GM19023 (cell line): ENCODE measurements at regions not wholly inside any gene's neighbourhood (a gene's known extent, or its start where the extent isn't known, plus 50 kb on each side); places are given as distances from the start of the nearest gene placed in this dataset.

Source experiments
- ATAC-seq: cut with Tn5 transposase; IDR thresholded peaks from one replicate; pipeline ENCODE4 v1.9.1; 2021; ENCODE audit warnings: mild to moderate bottlenecking, moderate library complexity; ENCODE audit not compliant: unreplicated experiment

DNA sequence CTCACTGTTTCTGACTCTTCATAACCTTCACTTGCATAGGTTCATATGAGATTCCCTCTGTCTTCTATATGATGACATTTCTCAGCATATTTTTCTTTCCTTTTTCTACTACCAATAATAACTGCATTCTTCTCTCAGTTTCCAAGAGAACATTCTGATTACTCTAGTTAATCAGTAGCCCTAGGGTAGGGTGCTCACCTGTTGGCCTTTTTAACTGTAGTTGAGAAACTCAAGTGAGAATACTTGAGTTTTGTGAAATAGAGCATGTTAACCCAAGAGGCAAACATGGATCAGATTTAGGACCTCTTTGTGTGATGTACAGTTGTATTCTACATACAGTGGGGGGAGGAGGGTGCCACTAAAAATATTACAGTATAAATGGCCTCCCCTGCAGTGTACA, 308.0 kb downstream of the CMPK2 start:
- ATAC-seq: no peak

- ATAC-seq: no peak
These were observed 302.9 kb downstream of the CMPK2 start for GRCh38 chr2:6562771-6563170.

DNA sequence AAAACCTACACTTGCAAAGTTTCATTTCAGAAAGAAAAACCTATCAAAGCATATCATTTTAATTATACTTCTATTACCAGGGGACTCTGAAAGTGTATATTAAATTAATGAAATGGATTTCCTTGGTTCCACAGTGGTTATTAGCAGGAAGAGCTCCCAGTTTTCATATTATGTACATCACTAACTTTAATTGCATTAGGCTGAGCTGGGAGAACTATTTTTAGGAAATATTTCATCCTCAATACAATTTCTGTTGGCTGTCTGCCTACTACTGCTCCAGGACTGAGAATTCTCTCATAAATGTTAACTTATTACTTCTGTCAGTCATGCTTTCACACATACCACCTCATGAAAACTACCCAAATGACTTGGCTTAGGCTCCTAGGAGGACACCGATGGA, 301.4 kb downstream of the CMPK2 start:
- no peak for ATAC-seq

DNA sequence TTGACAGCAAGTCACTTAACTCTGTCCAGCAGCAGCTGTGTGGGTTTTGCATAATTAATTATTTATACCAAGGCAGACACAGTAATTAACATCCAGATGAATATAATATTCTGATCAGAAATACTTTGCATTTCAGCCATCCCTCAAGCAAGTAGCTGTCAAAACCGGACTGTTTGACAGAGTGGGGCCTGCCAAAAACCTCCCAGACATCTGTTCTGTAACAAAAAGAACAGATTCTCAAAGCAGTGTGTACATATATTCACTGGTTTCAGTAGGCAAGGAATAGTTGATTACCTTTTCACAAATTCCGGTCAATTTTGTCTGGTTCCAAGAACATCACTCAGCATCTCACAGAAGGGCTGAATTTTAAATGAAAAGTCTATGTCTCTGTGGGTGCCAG, 291.6 kb downstream of the CMPK2 start:
- ATAC-seq: no peak

GRCh38 chr2:6576302-6576701, 289.4 kb downstream of the CMPK2 start:
- ATAC-seq: no peak

GRCh38 chr2:6577960-6578359, 287.7 kb downstream of the CMPK2 start:
- no peak for ATAC-seq

DNA sequence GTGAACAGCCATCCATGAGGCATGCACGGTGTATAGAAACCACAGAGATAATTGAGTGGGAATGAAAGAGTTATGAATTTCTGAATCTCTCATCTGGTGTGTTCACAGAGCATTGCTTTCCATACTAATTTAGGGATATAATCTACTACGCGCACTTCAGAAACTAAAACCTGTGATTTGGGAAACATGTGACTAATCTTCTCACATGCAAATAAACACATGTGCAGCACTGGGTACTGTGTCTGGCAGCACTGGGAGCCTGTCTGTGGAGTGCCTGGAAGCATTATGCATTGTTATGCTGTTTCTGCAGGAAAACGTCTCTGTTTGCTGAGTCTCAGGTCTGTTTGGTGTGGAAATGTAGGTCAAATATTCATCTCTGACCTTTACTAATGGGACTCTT, 287.3 kb downstream of the CMPK2 start:
- no peak for ATAC-seq

GRCh38 chr2:6579281-6579680, 286.4 kb downstream of the CMPK2 start:
- no peak for ATAC-seq

- no peak for ATAC-seq
These were observed 284.7 kb downstream of the CMPK2 start for GRCh38 chr2:6580982-6581381.

DNA sequence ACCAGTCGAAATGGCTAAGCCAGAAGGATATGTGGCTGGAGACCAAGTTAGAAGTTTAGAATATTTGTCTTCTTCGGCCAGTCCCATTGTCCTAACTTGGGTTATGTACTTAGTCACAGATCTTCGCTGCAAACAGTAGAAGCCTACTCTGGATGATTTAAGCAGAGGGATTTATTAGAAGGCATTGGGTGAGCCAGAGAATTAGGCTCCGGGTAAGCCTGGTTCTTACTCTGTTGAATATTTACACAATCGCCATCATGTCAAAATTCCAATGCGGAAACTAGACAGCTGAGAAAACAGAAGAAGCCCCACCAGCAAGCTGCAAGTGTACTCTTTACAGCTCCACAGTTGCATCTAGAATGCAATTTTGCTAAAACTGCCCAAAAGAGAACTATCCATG, 276.6 kb downstream of the CMPK2 start:
- no peak for ATAC-seq

DNA sequence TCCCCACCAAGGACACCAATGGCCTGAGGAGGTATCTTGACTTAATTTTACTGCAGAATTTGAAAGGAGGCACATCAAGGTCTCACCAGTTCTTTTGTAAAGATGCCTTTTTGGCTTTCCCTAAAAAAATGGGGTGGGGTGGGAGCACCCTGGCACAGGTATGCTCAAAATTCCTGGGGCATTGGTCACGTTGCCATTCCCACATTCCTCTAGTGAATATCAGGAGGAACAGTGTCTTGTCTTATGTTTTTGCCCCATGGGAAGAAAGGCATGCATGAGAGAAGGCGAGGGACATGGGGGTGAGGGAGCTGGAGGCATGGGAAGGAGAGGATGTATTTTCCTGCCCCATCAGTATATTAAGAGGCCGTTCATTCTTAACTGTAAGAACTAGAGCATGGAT, 275.3 kb downstream of the CMPK2 start:
- ATAC-seq: no peak

DNA sequence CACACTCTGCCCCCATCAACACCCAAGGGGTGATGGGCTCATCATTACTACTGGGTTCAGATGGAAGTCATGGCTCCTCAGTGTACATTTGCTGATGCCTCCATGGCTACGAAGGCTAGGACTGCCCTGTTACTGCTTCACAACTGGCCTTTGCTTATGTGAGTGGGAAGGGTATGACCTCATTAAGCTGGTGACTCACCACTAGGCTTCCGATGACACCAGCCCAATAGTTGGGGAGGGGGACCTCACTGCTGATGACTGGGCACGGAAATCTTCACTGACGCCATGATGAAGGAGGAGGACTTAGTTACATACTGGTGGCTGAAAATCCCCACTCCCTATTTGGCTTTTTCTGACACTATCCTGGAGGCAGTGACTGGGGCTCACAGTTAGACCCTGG, 263.2 kb downstream of the CMPK2 start:
- ATAC-seq: no peak

GRCh38 chr2:6605836-6606505, 259.7 kb downstream of the CMPK2 start:
- no peak for ATAC-seq

DNA sequence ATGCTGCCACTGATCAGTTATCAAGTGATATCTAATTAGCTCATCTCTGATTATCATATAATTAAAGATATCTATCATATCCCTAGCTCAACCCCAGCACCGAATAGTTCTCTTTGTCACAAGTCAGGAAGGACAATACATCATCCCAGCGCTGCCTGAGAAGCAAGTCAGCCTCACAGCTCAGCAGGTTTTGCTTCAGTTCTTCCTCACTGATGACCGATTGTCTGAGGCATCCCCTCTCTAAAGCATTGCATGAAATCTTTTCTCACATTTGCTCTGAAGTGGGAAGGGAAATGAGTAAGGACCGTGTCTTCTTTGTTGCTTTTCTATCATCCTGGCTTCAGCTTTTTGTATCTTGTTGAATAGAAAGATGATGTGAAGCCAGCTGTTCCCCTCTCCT, 247.9 kb downstream of the CMPK2 start:
- no peak for ATAC-seq

- ATAC-seq: no peak
These were observed 247.5 kb downstream of the CMPK2 start for GRCh38 chr2:6618201-6618600.

DNA sequence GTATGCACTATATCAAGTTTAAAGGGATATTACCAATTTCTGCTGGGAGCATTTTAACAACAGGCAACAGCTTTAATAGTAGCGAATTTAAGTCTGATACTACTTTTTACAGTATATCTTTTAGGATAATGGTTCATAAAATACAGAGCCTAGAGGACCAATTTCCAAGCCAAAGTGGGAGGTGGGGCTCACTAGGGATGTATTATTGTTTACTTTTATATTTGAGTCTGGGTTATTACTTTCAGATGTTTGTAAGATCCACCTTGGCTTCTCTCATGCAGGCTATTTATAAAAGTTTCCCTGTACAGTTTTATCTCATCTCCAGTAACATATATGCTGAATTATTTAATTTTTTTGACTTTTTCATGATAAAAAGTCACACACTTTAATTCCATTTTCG, 242.0 kb downstream of the CMPK2 start:
- ATAC-seq: no peak

DNA sequence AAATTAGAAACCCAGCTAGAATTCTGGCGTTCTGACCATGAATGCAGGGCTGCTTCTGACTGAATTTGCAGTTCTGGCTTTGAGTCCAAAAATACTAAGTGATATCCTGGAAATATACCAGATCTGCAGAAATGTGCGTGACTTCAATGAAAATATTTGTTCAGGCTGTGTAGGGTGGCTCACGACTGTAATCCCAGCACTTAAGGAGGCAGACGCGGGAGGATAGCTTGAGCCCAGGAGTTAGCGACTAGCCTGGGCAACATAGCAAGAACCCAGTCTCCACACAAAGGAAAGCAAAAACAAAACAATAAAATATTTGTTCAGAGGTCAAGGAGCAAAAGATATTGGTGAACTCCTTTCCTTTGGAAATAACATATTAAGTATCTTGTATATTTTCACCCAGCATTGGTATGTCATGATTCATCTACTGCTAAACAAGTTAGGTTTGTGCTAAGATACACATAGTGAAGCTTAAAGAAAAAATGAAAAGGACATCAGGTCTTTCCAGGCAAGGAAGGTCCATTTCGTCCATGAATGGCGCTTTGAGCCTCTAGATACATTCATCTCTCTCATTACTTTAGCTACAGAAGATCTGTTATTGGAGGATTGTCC, 239.2 kb downstream of the CMPK2 start:
- ATAC-seq: no peak

- ATAC-seq: no peak
These were observed 238.4 kb downstream of the CMPK2 start for GRCh38 chr2:6627316-6627715.

DNA sequence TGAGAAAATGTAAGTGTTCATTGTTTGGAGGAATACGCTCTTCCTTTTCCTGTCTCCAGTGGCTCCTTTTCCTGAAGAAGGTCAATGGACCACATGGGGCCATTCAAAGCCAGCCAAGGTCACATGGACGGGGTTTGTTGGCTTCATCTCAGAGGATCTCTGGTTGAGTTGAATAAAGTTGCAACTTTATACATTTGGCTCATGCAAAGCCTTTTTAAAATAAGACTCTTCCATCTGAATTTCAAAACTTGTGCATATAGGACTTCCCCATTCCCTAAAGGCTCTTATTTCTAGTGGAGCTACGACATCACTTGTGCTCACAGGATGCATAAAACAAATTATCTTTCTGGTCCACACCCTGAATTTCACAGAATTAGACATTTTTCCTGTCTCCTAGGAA, 235.5 kb downstream of the CMPK2 start:
- no peak for ATAC-seq

- ATAC-seq: no peak
These were observed 230.4 kb downstream of the CMPK2 start for GRCh38 chr2:6635296-6635695.

DNA sequence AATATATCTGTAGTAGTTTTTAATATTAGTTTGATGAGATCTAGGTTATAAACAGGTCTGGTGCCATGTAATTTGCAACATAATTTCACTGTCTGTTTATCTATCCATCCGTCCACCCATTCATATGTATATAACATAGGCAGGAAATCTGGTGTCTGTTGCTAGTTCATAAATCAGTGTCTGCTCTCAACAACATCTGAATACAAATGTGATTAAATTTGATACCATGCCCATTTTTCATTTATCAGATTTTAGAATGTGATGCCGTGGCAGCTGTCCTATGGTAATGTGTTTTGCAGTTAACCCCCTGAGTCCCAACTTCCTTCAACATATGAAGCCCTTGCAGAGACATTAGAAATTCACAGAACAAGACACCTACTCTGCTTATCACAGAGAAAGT, 228.4 kb downstream of the CMPK2 start:
- ATAC-seq: no peak

DNA sequence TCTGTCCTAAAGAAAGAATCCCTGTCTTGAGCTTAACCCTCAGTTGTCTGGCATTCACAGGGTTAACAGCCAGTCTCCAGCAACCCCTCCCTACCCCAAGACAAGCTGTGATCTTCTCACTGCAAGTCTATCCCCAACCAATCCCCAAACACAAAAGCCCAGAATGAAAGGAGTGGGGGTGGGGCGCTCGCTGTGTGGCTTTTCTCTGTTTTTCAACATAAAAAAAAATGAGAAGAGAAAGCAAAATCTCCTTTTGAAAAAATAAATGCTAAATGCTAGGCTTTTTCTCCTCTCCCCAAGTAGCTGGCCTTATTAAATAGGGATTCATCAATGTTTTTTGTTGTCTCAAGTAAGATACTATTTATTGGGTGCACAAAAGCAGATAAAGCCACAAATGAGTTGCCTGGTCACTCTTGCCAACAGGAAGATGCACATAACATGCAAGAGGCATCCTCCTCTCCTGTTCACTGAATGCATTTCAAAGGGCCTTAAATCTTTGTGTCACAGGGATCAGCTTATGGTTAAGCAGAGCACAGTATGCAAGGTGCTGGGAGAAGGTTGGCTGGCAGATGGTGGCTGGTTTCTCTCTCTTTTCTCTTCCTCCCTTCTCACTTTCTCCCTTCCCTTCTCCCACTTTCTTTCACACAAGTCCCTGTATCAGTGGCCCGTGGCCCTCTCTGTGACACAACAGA, 225.6 kb downstream of the CMPK2 start:
- ATAC-seq: no peak
